ENCODE measurements at regions not wholly inside any gene's neighbourhood (a gene's known extent, or its start where the extent isn't known, plus 50 kb on each side); places are given as distances from the start of the nearest gene placed in this dataset.

DNA sequence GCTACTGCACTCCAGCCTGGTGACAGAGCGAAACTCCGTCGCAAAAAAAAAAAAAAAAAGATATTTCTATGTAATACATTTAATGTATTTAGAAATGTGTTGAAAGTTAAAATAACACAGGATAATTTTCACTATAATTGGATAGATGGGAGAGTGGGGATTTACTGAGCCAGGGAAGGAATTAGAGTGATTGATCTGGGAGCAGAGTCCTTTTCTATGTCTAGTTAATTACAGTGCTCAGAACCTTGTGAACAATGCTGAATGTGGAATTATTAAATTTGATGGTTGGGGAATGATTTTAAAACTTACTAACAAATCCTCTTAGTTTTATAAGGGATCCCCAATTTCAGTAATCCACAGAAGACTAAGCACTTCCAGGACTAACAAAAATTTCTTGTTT, 239.7 kb downstream of the CSNK1G3 start:
- intact Hi-C loops (cut with micrococcal nuclease; ENCODE audit: unreplicated experiment) (no loop called here), in situ Hi-C loops (cut with HindIII; ENCODE audit: extremely low pct_ligation_motif_present, low pct_unique_long_range_greater_than_20kb) (no loop called here)
- WGBS (ENCODE audit: low lambda C conversion rate): 86% methylated on average over 3 of the region's 3 CpGs
- FAIRE-seq (no peak), DNase-seq (ENCODE audit: low spot score) (no peak), ATAC-seq (no peak)
- H3K79me2 ChIP-seq (ENCODE audit: insufficient read depth, low read length): no peaks in the 10 kb centered on the region
- no peak overlapping the region for H3K4me2 ChIP-seq (ENCODE audit: low read depth, low read length)
- CTCF ChIA-PET (ENCODE audit: low intra/inter-chr PET ratio, low total read pairs): no interaction called here
- no peak overlapping the region for H3K4me3 ChIP-seq (replicated peaks in 1 of 3; ENCODE audit: insufficient read depth in 1 of 3, low read depth in 2 of 3, low read length in 3 of 3)
- H3K27me3 ChIP-seq (ENCODE audit: control insufficient read depth in 1 of 2, insufficient read depth in 2 of 2, low read length in 2 of 2): no peaks in the 10 kb centered on the region
- H4K20me1 ChIP-seq (ENCODE audit: insufficient read depth, low read length): no peaks in the 10 kb centered on the region
- H3K36me3 ChIP-seq (replicated peaks in 1 of 2; ENCODE audit: control insufficient read depth in 1 of 2, insufficient read depth in 2 of 2, low read length in 2 of 2): no peaks in the 10 kb centered on the region
- no peaks in the 10 kb centered on the region for H3K4me1 ChIP-seq (ENCODE audit: insufficient read depth, low read length)
- POLR2A ChIA-PET: no interaction called here
- H3K9ac ChIP-seq (ENCODE audit: insufficient read depth, low read depth, low read length): no peak overlapping the region
- no peak overlapping the region for H2AFZ ChIP-seq (ENCODE audit: low read length)
- TF ChIP-seq DZIP1 (CRISPR knock-in tag; IDR thresholded peaks at IDR 0.05) (no peak), USF2 (IDR thresholded peaks at IDR 0.05; ENCODE audit: low read depth, low read length) (no peak), USF2 (CRISPR knock-in tag; IDR thresholded peaks at IDR 0.05; ENCODE audit: borderline replicate concordance) (no peak), SALL2 (CRISPR knock-in tag; IDR thresholded peaks at IDR 0.05) (no peak), FOXM1 (CRISPR knock-in tag; IDR thresholded peaks at IDR 0.05) (no peak), HNRNPK (IDR thresholded peaks at IDR 0.05; ENCODE audit: low read depth, low read length, poor library complexity, severe bottlenecking) (no peak), NR0B2 (CRISPR knock-in tag; IDR thresholded peaks at IDR 0.05) (no peak), ZNF749 (CRISPR knock-in tag; IDR thresholded peaks at IDR 0.05; ENCODE audit: borderline replicate concordance) (no peak), NBN (conservative IDR thresholded peaks at IDR 0.05) (no peak), ATF4 (CRISPR knock-in tag; IDR thresholded peaks at IDR 0.05) (no peak), MTF2 (CRISPR knock-in tag; IDR thresholded peaks at IDR 0.05; ENCODE audit: borderline replicate concordance) (no peak)
- H3K9me3 ChIP-seq (ENCODE audit: low read length): no peaks in the 10 kb centered on the region
- no peak overlapping the region for H3K27ac ChIP-seq (ENCODE audit: extremely low read length, insufficient read depth, low read length)
- no TSS peak for BruUV-seq (replicated peaks)
